Suppressor macrophage treated with lipopolysaccharide for 4 hours (primary cell): ENCODE measurements at regions not wholly inside any gene's neighbourhood (a gene's known extent, or its start where the extent isn't known, plus 50 kb on each side); places are given as distances from the start of the nearest gene placed in this dataset.
"Not testable (repeated sequence)": the region's sequence is repeated elsewhere in the genome, so short reads cannot be mapped to it uniquely, and the experiment has no call there.

Source experiments
- DNase-seq: peaks from one replicate; pipeline ENCODE4 v3.0.0-alpha.2; 2020

- no peak for DNase-seq
Measured at GRCh38 chrX:127782904-127783303, 269.3 kb downstream of the ACTRT1 start.

DNA sequence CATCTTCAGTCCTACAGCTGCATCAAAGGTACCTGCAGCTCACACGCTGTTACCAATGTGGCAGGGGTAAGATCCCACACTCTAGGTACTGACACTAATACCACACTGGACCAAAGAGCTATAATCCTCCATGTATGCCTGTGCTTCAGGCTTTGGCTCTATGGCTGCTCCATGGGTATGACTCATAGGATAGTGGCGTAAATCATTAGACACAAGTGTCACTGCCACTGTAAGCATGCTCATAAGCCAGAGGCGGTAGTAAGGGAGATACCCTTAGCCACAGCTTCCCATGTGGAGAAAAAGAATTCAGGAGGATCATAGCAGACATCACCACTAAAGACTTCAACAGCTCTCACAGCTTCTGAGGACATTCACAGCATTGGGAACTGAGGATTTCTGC lies 287.5 kb downstream of the ACTRT1 start:
- DNase-seq = no peak

GRCh38 chrX:127762663-127763062 lies 289.5 kb downstream of the ACTRT1 start:
- no peak for DNase-seq

DNA sequence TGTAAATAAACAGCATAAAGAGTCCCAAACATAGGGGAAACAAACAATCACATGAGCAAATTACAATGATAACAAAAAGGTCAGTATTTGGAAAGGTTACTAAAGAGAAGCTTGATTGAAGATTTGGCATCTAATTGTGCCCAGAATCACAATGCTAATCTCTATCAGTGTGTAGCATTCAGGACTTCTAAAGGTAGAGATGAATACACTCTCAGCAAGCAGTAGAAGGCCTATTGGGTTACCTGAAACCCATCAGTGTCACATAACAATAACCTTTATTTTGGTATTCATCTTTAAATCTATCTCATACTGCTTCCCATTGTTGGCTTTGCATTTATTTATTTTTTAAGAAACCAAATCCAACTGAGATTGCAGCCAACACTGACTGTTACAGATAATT lies 319.5 kb downstream of the ACTRT1 start:
- DNase-seq = no peak

DNA sequence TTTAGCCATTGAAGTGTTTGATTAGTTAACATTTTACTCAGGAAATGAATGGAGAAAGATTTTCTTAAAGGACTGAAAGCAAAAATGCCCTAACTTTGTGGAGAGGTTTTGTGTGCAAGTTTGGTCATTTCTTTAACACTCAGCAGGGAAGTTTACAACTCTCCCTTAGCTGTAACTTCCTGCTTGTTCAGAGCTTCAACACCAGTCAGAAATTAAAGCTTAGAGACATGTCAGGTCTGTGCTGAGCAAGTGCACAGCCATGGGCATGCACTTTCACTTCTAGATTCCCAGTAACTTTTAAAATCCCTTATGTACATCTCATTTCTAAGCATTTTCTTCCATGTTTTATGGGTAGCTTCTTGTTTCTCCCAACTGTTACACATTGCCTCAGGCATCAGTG lies 326.0 kb downstream of the ACTRT1 start:
- no peak for DNase-seq

DNA sequence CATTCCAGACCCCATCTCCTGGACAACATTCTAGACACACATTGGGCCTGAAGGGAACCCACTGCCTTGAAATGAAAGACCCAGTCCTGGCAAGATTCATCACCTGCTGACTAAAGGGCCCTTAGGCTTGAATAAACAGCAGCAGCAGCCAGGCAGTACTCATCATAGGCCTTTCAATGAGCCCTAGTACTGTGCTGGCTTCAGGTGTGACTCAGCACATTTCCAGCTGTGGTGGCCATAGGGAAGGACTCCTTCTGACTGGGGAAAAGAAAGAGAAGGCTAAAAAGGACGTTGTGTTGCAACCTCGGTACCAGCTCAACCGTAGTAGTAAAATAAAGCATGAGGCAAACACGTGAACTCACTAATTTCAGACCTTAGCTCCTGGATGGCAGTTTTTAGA lies 344.0 kb downstream of the ACTRT1 start:
- no peak for DNase-seq

DNA sequence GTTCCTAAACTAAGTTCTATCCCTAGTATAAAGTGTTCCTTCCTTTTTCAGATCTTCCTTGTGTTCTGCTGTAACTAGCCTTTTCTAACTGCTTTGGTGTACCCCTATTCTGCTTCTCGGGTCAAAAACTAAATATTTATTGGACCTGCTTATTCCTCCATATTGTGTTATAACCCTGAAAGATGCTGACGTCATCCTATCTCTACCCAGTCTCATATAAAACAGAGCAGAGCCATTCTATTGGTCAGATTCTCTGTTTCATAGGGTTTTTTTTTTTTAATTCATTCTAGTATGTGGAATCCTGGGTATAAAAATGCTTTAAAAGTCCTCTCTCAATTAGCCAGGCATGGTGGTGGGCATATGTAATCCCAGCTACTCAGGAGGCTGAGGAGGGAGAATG lies 349.7 kb downstream of the ACTRT1 start:
- no peak for DNase-seq

DNA sequence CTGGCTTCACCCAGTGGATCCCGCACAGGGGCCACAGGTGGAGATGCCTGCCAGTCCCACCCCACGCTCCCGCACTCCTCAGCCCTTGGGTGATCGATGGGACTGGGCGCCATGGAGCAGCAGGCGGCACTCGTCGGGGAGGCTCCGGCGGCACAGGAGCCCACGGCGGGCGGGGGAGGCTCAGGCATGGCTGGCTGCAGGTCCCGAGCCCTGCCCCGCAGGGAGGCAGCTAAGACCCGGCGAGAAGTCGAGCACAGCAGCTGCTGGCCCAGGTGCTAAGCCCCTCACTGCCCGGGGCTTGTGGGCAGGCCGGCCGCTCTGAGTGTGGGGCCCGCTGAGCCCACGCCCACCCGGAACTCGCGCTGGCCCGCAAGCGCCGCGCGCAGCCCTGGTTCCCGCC lies 389.3 kb downstream of the ACTRT1 start:
- DNase-seq = not testable (repeated sequence)

GRCh38 chrX:127649011-127649410 lies 403.2 kb downstream of the ACTRT1 start:
- no peak for DNase-seq

DNA sequence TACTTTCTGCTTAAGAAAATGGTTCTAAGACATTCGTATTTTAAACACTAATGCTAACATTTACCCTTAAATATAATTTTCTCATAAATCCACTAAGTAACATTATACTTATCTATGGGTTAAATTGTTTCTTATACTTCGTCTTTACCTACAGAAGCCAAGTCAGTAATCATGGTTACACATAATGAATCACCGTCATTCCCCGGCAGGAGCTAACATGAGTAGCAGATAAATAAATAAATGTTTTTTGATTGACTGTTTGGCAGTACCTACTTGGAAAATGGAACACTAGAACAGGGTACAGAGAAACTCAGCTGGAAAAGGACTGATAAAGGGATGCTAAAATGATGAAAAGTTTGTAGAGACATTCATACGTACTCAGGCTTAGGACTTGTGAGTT lies 430.4 kb downstream of the ACTRT1 start:
- DNase-seq = no peak

DNA sequence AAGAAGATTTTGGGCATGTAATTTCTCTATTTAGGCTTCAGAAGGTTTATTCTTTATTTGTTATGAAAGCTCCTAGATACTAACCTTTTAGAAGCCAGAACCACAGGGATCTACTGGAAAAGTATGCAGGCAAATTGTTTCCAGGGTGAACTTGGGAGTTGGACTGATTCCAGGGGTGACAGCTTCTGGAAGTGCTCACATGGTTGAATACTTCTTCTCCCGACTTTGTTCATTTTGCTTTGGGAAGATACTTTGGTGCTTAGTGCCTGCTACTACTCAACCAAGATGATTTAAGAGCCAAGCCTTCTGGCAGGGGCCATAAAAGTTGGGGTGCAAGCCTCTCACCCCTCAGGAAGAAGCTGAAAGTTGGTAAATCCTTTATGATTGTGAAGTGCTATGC lies 445.6 kb downstream of the ACTRT1 start:
- no peak for DNase-seq

DNA sequence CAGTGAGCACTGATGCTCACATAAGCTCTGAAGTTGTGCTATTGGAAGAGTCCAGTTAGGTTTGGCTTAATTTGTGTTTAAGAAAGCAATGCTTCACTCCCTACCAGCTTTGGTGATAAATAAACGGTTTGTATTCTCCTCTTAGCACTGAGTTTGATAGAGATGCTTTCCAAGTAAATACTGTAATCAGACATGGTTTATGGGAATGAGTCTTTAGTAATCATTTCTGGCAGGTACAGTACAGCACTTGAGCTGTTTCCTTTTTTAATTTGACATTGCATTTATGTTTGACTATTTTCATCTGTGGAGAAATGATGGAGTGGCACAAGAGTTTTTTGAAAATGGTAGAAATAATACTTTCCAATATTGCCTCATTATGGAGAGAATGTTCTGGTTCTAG lies 455.3 kb downstream of the ACTRT1 start:
- DNase-seq = no peak

GRCh38 chrX:127578395-127578794 lies 473.8 kb downstream of the ACTRT1 start:
- DNase-seq = no peak

DNA sequence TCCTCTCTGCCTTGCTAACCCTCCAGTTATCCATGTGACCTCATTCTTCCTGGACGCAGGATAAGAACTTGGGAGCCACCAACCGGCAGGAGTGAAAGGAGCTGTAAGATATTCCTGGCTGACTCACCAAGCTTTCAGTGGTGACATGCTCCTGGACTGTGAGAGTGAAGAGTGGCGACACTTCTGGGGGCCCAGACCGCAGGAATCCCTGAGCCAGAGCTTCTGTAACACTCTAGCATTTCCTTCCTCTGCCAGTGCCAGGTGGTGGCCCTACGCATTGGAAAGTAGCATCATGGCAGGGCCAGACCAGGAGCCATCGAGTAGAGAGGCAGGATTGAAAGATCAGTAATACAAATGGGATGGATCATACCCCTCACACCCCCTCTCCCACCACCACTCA lies 474.3 kb downstream of the ACTRT1 start:
- no peak for DNase-seq

GRCh38 chrX:127574829-127575228 lies 477.4 kb downstream of the ACTRT1 start:
- DNase-seq = no peak

DNA sequence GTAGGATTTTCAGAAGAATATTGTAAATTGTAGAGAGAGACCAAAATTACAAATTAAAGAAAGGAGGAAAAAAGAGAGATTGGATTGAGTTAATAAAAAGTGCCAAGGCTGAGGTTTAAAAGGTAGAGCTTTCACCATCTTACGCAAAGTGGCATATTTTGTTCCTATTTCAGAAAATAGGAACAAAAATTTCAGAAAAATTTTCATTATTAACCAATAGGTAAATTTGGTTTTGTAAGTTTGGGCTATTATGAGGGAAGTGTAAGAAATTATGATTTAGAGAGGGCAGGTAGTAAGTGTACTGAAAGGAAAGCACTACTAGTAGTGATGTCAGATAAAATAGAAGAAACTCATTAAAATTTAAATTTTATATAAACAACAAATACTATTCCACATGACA lies 479.7 kb downstream of the ACTRT1 start:
- peak; percentile 1 for DNase-seq

DNA sequence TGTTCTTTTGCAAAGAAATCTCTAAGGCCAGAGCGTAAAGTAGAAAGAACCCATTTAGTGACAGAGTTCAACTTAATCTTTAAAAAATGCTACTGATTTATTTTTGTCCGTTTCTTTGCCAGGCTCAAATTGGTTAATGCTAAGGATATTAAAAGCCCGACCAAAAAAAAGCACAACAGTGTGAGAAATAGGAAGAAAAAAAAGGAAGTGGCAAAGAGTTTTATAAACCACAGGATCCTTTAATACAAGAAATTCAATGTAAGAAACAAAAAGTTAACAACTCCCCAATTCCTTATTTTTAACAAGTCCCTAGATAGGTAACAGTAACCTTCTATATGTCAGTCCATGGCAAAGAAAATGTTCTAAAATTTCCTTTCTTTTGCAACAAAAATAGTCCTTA lies 480.4 kb downstream of the ACTRT1 start:
- peak; percentile 30 for DNase-seq

GRCh38 chrX:127570276-127570675 lies 481.9 kb downstream of the ACTRT1 start:
- DNase-seq = no peak

GRCh38 chrX:127568691-127569090 lies 483.5 kb downstream of the ACTRT1 start:
- peak; percentile 49 for DNase-seq

GRCh38 chrX:127558811-127559210 lies 493.4 kb downstream of the ACTRT1 start:
- DNase-seq = no peak

DNA sequence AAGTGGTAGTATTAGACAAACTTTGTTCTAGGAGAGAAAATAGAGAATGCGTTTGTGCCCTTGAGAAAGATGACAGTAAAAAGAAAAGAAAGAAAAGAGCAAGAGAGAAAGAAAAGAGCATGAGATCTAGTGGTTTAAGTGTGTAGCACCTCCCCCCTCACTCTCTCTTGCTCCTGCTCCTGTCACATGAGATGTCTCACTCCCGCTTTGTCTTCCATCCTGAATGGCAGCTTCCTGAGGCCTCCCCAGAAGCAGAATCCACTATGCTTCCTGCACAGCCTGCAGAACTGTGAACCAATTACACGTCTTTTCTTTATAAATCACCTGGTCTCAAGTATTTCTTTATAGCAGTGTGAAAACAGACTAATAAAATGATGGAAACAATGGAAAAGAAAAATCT lies 499.6 kb downstream of the ACTRT1 start:
- no peak for DNase-seq

GRCh38 chrX:127519323-127519722 lies 532.9 kb downstream of the ACTRT1 start:
- no peak for DNase-seq

GRCh38 chrX:127490000-127490399 lies 562.2 kb downstream of the ACTRT1 start:
- DNase-seq = no peak

- DNase-seq = no peak
Measured at GRCh38 chrX:127466211-127466610, 586.0 kb downstream of the ACTRT1 start.

DNA sequence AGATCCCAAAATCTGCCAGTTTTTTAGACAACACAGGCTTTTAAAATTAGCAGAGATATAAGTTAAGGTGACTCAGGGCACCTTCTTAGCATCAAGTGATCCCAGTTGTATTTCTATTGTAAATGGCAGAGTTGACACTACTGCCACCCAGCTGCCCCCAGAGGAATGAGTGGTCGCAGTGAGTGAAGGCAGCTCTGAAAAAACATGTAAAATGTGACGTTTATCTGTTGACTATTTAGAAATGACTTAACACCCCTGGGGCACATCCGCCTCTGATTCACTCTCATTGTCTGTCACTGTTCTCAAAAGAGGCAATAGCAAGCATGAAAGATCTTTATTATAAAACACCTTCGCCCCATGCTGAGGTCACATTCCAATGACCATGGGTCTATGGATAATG lies 592.4 kb downstream of the ACTRT1 start:
- no peak for DNase-seq

GRCh38 chrX:127457161-127457560 lies 595.0 kb downstream of the ACTRT1 start:
- DNase-seq = no peak
